ENCODE measurements at regions not wholly inside any gene's neighbourhood (a gene's known extent, or its start where the extent isn't known, plus 50 kb on each side); places are given as distances from the start of the nearest gene placed in this dataset.

DNA sequence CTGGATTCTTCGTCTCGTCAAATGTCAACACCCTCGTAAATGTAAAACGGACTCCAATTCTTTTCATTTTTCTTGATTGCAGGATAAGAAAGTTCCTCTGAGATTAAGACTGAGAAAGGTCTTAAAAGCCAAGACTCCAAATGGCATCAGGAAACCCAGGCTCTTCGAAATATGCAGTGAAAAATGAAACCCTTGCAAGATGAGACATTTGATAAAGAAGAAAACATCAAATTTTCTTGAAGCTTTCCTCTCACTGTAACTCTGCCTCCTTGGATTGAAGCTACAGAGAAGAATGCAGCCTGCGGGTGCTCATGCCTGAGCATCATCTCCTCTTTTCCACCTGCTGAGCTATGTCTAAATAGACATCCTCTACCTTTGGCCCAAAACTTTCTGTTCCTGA, 342.4 kb upstream of the THBS1 start:
- Histone ChIP-seq H3K27me3 (replicated peaks) (no peaks in the 10 kb centered on the region), H3K4me3 (ENCODE audit: low read depth, low read length) (no peak overlapping the region), H3K36me3 (replicated peaks) (no peaks in the 10 kb centered on the region), H3K27ac (no peak overlapping the region)
- TF ChIP-seq, protein P1, sequence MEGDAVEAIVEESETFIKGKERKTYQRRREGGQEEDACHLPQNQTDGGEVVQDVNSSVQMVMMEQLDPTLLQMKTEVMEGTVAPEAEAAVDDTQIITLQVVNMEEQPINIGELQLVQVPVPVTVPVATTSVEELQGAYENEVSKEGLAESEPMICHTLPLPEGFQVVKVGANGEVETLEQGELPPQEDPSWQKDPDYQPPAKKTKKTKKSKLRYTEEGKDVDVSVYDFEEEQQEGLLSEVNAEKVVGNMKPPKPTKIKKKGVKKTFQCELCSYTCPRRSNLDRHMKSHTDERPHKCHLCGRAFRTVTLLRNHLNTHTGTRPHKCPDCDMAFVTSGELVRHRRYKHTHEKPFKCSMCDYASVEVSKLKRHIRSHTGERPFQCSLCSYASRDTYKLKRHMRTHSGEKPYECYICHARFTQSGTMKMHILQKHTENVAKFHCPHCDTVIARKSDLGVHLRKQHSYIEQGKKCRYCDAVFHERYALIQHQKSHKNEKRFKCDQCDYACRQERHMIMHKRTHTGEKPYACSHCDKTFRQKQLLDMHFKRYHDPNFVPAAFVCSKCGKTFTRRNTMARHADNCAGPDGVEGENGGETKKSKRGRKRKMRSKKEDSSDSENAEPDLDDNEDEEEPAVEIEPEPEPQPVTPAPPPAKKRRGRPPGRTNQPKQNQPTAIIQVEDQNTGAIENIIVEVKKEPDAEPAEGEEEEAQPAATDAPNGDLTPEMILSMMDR (IDR thresholded peaks at IDR 0.05; ENCODE audit: low read depth, low read length, missing control alignments): no peak
- no peak for DNase-seq
- in situ Hi-C loops (cut with HindIII; ENCODE audit: low pct_ligation_motif_present, low sequenced_read_pairs): no loop called here

DNA sequence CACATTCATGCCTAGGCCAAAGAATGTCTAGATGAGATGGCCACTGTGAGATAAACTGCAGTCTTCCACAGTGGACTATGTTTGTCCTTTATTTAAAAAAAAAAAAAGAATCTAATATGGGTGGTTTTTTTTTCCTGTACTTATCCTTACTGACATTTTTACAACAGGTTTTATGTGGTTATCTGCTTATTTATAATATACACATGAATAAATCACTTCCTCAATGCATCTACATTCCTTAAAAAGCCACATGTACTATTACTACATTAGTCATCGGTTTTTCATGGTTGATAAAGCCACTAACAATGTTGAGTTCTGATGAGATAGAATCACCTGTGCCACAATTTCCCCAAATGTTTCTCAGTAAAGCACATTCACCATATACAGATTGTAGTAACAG, 341.3 kb upstream of the THBS1 start:
- H3K36me3 ChIP-seq (replicated peaks): no peaks in the 10 kb centered on the region
- TF ChIP-seq, protein P1 (IDR thresholded peaks at IDR 0.05; ENCODE audit: low read depth, low read length, missing control alignments): no peak
- no peak for DNase-seq
- H3K27me3 ChIP-seq (replicated peaks): no peaks in the 10 kb centered on the region
- H3K27ac ChIP-seq: no peak overlapping the region
- in situ Hi-C loops (cut with HindIII; ENCODE audit: low pct_ligation_motif_present, low sequenced_read_pairs): no loop called here
- H3K4me3 ChIP-seq (ENCODE audit: low read depth, low read length): no peak overlapping the region

DNA sequence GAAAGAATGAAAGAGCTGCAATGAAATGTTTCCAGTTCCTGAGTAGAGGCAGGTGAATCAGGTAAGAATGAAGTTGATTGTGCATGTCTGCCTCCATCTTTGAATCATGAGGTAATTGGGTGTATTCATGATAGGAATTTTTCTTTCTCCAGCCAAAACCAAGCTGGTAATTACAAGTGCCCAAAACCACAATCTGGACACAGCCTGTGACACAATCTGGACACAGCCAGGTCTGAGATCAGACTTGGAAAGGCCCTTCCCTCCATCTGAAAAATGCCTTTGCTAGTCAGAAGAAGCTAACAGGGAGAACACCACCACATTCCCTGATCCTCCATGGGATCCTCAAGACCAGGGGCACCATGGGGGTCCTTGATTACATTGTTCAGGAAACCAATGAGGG, 338.5 kb upstream of the THBS1 start:
- Histone ChIP-seq H3K36me3 (replicated peaks) (no peaks in the 10 kb centered on the region), H3K27me3 (replicated peaks) (no peaks in the 10 kb centered on the region), H3K4me3 (ENCODE audit: low read depth, low read length) (no peak overlapping the region), H3K27ac (no peak overlapping the region)
- no peak for DNase-seq
- in situ Hi-C loops (cut with HindIII; ENCODE audit: low pct_ligation_motif_present, low sequenced_read_pairs): no loop called here
- TF ChIP-seq, protein P1 (IDR thresholded peaks at IDR 0.05; ENCODE audit: low read depth, low read length, missing control alignments): no peak

DNA sequence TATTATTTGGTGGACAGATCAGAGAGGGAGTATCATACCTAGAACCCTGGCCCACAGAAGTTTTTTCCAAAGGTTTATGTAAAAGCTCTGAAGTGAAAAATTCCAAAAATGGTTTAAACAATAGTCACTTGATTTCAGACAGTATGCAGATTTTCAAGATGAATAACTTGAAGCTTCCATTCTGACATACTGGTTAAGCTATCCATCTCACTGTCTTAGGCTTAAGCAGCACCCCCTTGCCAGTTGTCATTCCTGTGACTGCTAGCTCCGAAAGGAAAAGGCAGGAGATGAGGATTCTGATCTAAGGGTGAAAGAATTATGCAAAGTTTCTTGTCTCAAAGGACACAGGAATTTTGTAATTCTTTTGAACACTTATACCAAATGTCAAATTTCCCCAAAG, 337.5 kb upstream of the THBS1 start:
- H3K27ac ChIP-seq: no peak overlapping the region
- no peaks in the 10 kb centered on the region for H3K27me3 ChIP-seq (replicated peaks)
- DNase-seq: no peak
- no peaks in the 10 kb centered on the region for H3K36me3 ChIP-seq (replicated peaks)
- no peak overlapping the region for H3K4me3 ChIP-seq (ENCODE audit: low read depth, low read length)
- TF ChIP-seq, protein P1 (IDR thresholded peaks at IDR 0.05; ENCODE audit: low read depth, low read length, missing control alignments): no peak
- in situ Hi-C loops (cut with HindIII; ENCODE audit: low pct_ligation_motif_present, low sequenced_read_pairs): no loop called here

DNA sequence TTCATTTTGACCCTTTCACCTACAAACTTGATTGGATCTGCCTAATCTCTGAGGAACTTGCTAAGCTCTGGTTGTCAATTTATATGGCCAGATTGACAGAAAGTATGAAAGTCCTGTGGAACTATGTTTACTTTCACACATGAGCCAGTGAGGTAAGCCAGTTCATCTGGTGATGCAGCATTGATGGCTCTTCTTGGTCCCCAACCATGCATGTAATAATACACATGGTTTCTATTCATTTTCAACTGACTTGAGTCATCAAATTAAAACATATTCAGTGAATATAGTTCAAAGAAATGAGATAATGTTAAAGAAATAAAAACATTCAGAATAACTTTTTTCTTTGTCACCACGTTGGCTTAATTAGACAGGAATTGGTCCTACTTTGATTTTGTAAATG, 336.1 kb upstream of the THBS1 start:
- no peak overlapping the region for H3K4me3 ChIP-seq (ENCODE audit: low read depth, low read length)
- H3K36me3 ChIP-seq (replicated peaks): no peaks in the 10 kb centered on the region
- in situ Hi-C loops (cut with HindIII; ENCODE audit: low pct_ligation_motif_present, low sequenced_read_pairs): no loop called here
- H3K27me3 ChIP-seq (replicated peaks): no peaks in the 10 kb centered on the region
- DNase-seq: no peak
- H3K27ac ChIP-seq: no peak overlapping the region
- TF ChIP-seq, protein P1 (IDR thresholded peaks at IDR 0.05; ENCODE audit: low read depth, low read length, missing control alignments): no peak

DNA sequence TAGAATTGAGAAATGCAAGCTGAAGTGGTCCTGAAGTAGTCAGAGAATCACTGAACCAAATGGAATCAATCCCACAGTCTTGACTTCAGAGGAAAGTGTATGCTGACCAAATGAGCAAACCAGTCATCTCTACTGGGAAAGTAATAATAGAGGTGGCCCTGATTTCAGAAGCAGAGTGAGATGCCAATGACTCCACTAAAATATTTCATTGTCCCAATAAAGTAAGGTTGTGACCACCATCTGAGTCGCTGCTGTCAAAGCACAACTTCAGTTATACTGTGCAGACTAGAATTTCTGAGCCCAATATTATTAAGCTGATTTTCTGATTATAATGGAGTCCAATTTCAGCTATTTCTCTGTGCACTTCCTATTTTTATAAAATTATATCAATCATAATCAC, 334.4 kb upstream of the THBS1 start:
- TF ChIP-seq, protein P1 (IDR thresholded peaks at IDR 0.05; ENCODE audit: low read depth, low read length, missing control alignments): no peak
- no peak for DNase-seq
- Histone ChIP-seq H3K27me3 (replicated peaks) (no peaks in the 10 kb centered on the region), H3K36me3 (replicated peaks) (no peaks in the 10 kb centered on the region), H3K27ac (no peak overlapping the region), H3K4me3 (ENCODE audit: low read depth, low read length) (no peak overlapping the region)
- in situ Hi-C loops (cut with HindIII; ENCODE audit: low pct_ligation_motif_present, low sequenced_read_pairs): no loop called here

Data from brain microvascular endothelial cell (primary cell).